Duodenal mucosa (tissue), 2 donors: ENCODE measurements at regions not wholly inside any gene's neighbourhood (a gene's known extent, or its start where the extent isn't known, plus 50 kb on each side); places are given as distances from the start of the nearest gene placed in this dataset.

Experiments
- H3K27ac ChIP-seq: one replicate; pipeline ENCODE4 v1.7.0; 2013; ENCODE audit warnings: low read depth, low read length
- H3K27me3 ChIP-seq, 2 donors: one replicate each; pipeline ENCODE4 v1.7.0; 2013; ENCODE audit warnings: low read length in 2 of 2, control low read depth in 1 of 2; ENCODE audit not compliant: insufficient read depth in 2 of 2, control insufficient read depth in 1 of 2
- H3K36me3 ChIP-seq, 2 donors: one replicate each; pipeline ENCODE4 v1.7.0; 2013; ENCODE audit warnings: low read length in 2 of 2, control low read depth in 1 of 2; ENCODE audit not compliant: insufficient read depth in 2 of 2, control insufficient read depth in 1 of 2
- H3K4me1 ChIP-seq, 2 donors: one replicate each; pipeline ENCODE4 v1.7.0; 2013; ENCODE audit warnings: low read length in 2 of 2, control low read depth in 1 of 2; ENCODE audit not compliant: insufficient read depth in 2 of 2, control insufficient read depth in 1 of 2
- H3K4me3 ChIP-seq, 2 donors: one replicate each; pipeline ENCODE4 v1.7.0; 2013; ENCODE audit warnings: low read length in 2 of 2, low read depth in 1 of 2
- H3K9ac ChIP-seq, 2 donors: one replicate each; pipeline ENCODE4 v1.7.0; 2013; ENCODE audit warnings: low read length in 2 of 2, low read depth in 1 of 2
- H3K9me3 ChIP-seq, 2 donors: one replicate each; pipeline ENCODE4 v1.7.0; 2013; ENCODE audit warnings: low read length in 2 of 2, control low read depth in 1 of 2; ENCODE audit not compliant: control insufficient read depth in 1 of 2

DNA sequence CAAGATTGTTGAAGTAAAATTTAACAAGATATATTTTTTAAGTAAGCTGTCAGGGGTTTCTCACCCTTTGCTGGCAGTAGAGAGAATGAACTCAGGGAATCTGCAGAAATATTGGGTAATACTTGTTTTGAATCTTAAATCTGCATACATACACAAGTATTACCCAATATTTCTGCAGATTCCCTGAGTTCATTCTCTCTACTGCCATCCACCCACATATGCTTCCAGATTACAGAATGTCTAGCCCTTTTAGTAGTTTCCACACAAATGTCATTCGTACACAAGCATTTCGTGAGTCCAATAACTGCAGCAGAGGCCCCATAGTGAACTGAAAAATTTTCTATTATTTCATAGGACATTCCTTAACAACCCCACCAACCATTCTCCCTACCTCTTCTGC, 69.6 kb upstream of the TNFRSF21 start:
- H3K4me1 ChIP-seq, result no peaks in the 10 kb centered on the region
- no peaks in the 10 kb centered on the region for H3K9me3 ChIP-seq
- no peaks in the 10 kb centered on the region for H3K36me3 ChIP-seq
- no peak overlapping the region for H3K27ac ChIP-seq
- H3K27me3 ChIP-seq, result no peaks in the 10 kb centered on the region
- H3K4me3 ChIP-seq, result no peak overlapping the region
- no peak overlapping the region for H3K9ac ChIP-seq

DNA sequence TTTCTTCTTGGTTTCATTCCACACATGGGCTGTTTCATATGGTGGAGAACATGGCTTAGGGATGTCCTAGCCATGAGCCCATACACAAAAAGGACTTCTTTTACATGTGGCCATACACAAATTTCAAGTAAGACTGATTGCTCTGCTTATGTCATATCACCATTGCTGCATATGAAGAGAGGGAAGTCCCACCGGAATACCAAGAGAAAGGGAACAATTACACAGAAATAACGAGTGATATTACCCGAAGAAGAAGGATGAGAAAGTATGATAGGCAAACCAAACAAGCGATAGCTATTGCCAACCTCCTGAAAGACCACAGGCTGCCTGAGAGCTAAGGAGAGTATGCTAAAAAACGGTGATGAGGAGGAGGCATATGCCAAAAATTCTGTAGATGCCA, 70.5 kb upstream of the TNFRSF21 start:
- H3K27ac ChIP-seq, result no peak overlapping the region
- H3K36me3 ChIP-seq, result no peaks in the 10 kb centered on the region
- no peak overlapping the region for H3K4me3 ChIP-seq
- no peaks in the 10 kb centered on the region for H3K9me3 ChIP-seq
- H3K27me3 ChIP-seq, result no peaks in the 10 kb centered on the region
- H3K4me1 ChIP-seq, result no peaks in the 10 kb centered on the region
- H3K9ac ChIP-seq, result no peak overlapping the region

GRCh38 chr6:47381036-47381435, 71.3 kb upstream of the TNFRSF21 start:
- no peaks in the 10 kb centered on the region for H3K36me3 ChIP-seq
- no peaks in the 10 kb centered on the region for H3K4me1 ChIP-seq
- H3K9ac ChIP-seq, result no peak overlapping the region
- no peak overlapping the region for H3K4me3 ChIP-seq
- H3K27me3 ChIP-seq, result no peaks in the 10 kb centered on the region
- no peak overlapping the region for H3K27ac ChIP-seq
- H3K9me3 ChIP-seq, result no peaks in the 10 kb centered on the region

DNA sequence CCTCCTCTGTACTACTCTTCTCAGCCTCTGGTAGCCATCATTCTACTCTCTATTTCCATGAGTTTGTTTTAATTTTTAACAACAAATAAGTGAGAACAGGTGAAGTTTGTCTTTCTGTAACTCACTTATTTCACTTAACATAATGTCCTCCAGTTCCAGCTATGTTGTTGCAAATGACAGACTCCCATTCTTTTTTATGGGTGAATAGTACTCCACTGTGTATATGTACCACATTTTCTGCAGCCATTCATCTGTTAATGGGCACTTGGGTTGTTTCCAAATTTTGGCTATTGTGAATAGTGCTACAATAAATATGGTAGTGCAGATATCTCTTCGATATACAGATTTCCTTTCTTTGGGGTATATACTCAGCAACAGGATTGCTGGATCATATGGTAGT, 73.7 kb upstream of the TNFRSF21 start:
- H3K36me3 ChIP-seq, result no peaks in the 10 kb centered on the region
- H3K4me1 ChIP-seq, result no peaks in the 10 kb centered on the region
- H3K9ac ChIP-seq, result no peak overlapping the region
- no peak overlapping the region for H3K4me3 ChIP-seq
- no peaks in the 10 kb centered on the region for H3K27me3 ChIP-seq
- H3K9me3 ChIP-seq, result peaks cover 0 to 3% of the 10 kb centered on the region in 2 donors
- H3K27ac ChIP-seq, result no peak overlapping the region

DNA sequence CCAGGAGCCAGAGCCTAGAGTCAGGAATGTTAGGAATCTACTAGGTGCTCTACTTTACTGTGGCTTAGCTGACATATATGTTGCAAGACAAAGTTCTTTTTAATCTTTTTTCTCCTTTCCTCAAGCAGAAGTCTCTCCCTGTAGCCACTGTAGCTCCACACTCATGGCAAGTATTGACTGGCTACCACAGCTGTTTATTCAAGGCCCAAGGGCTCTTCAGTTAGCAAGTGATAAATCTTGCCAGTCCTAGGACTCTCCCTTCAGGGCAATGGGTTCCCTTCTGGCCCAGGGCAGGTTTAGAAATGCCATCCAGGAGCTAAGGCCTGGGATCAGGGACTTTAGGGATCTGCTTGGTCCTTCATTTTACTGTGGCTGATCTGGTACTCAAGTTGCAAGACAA, 82.0 kb upstream of the TNFRSF21 start:
- H3K9ac ChIP-seq, result no peak overlapping the region
- H3K36me3 ChIP-seq, result no peaks in the 10 kb centered on the region
- no peak overlapping the region for H3K4me3 ChIP-seq
- H3K4me1 ChIP-seq, result no peaks in the 10 kb centered on the region
- no peaks in the 10 kb centered on the region for H3K27me3 ChIP-seq
- no peak overlapping the region for H3K27ac ChIP-seq
- H3K9me3 ChIP-seq, result peaks cover 3% of the 10 kb centered on the region in 2 donors

- Histone ChIP-seq H3K9ac (no peak overlapping the region), H3K4me1 (no peaks in the 10 kb centered on the region), H3K27me3 (no peaks in the 10 kb centered on the region), H3K36me3 (no peaks in the 10 kb centered on the region), H3K9me3 (peaks cover 0 to 3% of the 10 kb centered on the region in 2 donors), H3K27ac (no peak overlapping the region), H3K4me3 (no peak overlapping the region)
Observed at GRCh38 chr6:47392251-47392650, 82.5 kb upstream of the TNFRSF21 start.

DNA sequence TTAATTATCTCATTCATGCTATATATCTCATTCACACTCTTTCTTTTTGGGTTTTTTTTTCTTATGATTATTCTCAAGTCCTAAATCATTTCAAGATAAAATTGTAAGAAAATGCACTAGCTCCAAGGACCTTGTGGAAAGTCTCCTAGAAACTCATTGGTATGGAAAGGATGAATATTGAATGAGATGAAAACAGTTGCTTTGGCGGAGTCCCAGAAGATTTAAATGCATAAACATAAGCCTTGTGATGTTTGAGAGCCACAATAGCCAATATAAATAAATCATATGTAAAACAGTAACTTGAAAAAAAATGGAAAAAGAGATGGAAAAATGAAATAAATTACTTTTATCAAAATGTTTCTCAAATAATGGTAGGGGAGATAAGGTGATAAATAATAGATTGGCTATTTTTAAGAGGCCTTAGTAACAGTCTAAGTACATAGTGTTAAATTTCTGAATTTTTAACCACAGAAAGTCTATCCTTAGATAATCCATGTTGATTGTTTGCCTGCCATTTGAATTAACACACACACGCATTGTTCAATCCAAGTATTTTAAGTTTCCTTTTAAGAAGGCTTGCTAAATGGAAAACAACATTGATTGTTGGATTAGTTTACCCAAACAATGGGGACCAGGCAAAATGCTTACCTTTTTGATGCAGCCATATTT, 81.1 kb upstream of the CD2AP start:
- Histone ChIP-seq H3K27me3 (no peaks in the 10 kb centered on the region), H3K9ac (no peak overlapping the region), H3K36me3 (no peaks in the 10 kb centered on the region), H3K27ac (no peak overlapping the region), H3K4me3 (no peak overlapping the region), H3K9me3 (no peaks in the 10 kb centered on the region), H3K4me1 (no peaks in the 10 kb centered on the region)

DNA sequence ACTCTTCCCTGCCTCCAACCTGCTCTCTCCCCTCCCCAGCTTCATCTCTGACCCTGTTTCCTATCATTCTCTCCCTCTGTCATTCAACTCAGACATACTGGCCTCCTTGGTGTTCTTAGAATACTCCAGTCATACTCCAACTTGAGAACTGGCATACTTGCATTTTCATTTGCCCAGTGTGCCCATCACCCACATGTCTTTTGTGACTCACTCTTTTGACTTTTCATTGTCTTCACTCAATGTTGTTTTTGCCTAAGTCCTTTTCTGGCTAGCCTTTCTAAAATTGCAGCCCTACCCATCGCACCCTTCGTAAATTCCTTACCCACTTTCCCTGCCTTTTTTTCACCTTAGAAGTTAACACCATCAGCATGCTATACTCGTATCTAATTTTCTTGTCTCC, 77.0 kb upstream of the CD2AP start:
- H3K9me3 ChIP-seq, result no peaks in the 10 kb centered on the region
- H3K27ac ChIP-seq, result no peak overlapping the region
- H3K27me3 ChIP-seq, result no peaks in the 10 kb centered on the region
- H3K9ac ChIP-seq, result no peak overlapping the region
- peaks cover 4 to 8% of the 10 kb centered on the region in 2 donors for H3K4me1 ChIP-seq
- no peaks in the 10 kb centered on the region for H3K36me3 ChIP-seq
- no peak overlapping the region for H3K4me3 ChIP-seq

- Histone ChIP-seq H3K36me3 (no peaks in the 10 kb centered on the region), H3K27me3 (no peaks in the 10 kb centered on the region), H3K27ac (no peak overlapping the region), H3K9ac (no peak overlapping the region), H3K4me1 (peaks cover 12 to 18% of the 10 kb centered on the region in 2 donors), H3K4me3 (no peak overlapping the region), H3K9me3 (no peaks in the 10 kb centered on the region)
Observed at GRCh38 chr6:47402081-47402480, 75.5 kb upstream of the CD2AP start.

- no peaks in the 10 kb centered on the region for H3K27me3 ChIP-seq
- no peak overlapping the region for H3K27ac ChIP-seq
- H3K36me3 ChIP-seq, result no peaks in the 10 kb centered on the region
- H3K9ac ChIP-seq, result no peak overlapping the region
- H3K4me3 ChIP-seq, result no peak overlapping the region
- no peaks in the 10 kb centered on the region for H3K9me3 ChIP-seq
- H3K4me1 ChIP-seq, result peaks cover 12 to 28% of the 10 kb centered on the region in 2 donors
Observed at GRCh38 chr6:47403056-47403455, 74.5 kb upstream of the CD2AP start.

DNA sequence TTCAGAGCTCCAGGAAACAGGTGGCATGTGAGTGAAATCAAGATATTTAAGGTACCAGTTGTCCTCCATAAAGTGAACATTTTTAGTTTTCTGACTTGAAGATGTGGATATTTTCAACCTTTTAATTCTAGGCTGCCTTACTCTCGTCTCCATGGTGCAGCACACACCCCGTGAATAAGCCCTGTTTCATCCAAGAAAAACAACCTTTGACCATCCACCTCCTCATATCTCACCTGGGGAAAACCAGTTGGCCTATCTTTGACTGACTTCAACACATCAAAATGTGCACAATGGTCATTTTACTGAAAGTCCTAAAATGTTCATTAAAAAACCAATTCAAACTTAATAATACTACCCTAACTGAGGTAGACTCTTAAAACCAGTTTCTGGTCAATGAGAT, 73.8 kb upstream of the CD2AP start:
- H3K27ac ChIP-seq, result no peak overlapping the region
- no peaks in the 10 kb centered on the region for H3K9me3 ChIP-seq
- H3K4me3 ChIP-seq, result no peak overlapping the region
- no peak overlapping the region for H3K9ac ChIP-seq
- H3K27me3 ChIP-seq, result no peaks in the 10 kb centered on the region
- H3K4me1 ChIP-seq, result peaks cover 12 to 29% of the 10 kb centered on the region in 2 donors
- H3K36me3 ChIP-seq, result no peaks in the 10 kb centered on the region
